Liver (tissue), 8 donors: ENCODE measurements at regions not wholly inside any gene's neighbourhood (a gene's known extent, or its start where the extent isn't known, plus 50 kb on each side); places are given as distances from the start of the nearest gene placed in this dataset.

Experiments
- DNase-seq: peaks from one replicate; pipeline ENCODE4 v3.0.0-alpha.2; 2017; ENCODE audit warnings: low spot score
- H3K27ac ChIP-seq, 2 donors: one replicate each; pipeline ENCODE4 v1.7.0; 2013; ENCODE audit warnings: inconsistent platforms in 2 of 2, low read length in 2 of 2, control low read depth in 1 of 2, low read depth in 1 of 2, mild to moderate bottlenecking in 1 of 2
- H3K27me3 ChIP-seq, 4 donors: one replicate each; pipeline versions ENCODE4 v1.6.1 to v1.7.0; 2013; ENCODE audit warnings: low read length in 3 of 4, inconsistent platforms in 1 of 4, mild to moderate bottlenecking in 1 of 4, moderate library complexity in 1 of 4; ENCODE audit not compliant: control insufficient read depth in 4 of 4, insufficient read depth in 4 of 4
- H3K36me3 ChIP-seq, 4 donors: one replicate each; pipeline versions ENCODE4 v1.6.1 to v1.7.0; 2013; ENCODE audit warnings: low read length in 3 of 4, mild to moderate bottlenecking in 3 of 4, low read depth in 1 of 4, moderate library complexity in 1 of 4; ENCODE audit not compliant: control insufficient read depth in 4 of 4, insufficient read depth in 3 of 4
- H3K4me1 ChIP-seq, 4 donors: one replicate each; pipeline versions ENCODE4 v1.6.1 to v1.7.0; 2013; ENCODE audit warnings: low read length in 3 of 4, mild to moderate bottlenecking in 3 of 4, moderate library complexity in 1 of 4; ENCODE audit not compliant: control insufficient read depth in 4 of 4, insufficient read depth in 4 of 4
- H3K4me3 ChIP-seq, 3 donors: one replicate each; pipeline versions ENCODE4 v1.6.1 to v1.7.0; 2013; ENCODE audit warnings: low read length in 3 of 3, control low read depth in 1 of 3, low read depth in 1 of 3, mild to moderate bottlenecking in 1 of 3
- H3K9ac ChIP-seq, 2 donors: one replicate each; pipeline ENCODE4 v1.7.0; 2013; ENCODE audit warnings: low read length in 2 of 2, mild to moderate bottlenecking in 2 of 2, moderate library complexity in 2 of 2, control low read depth in 1 of 2, low read depth in 1 of 2
- H3K9me3 ChIP-seq, 4 donors: one replicate each; pipeline versions ENCODE4 v1.6.1 to v1.7.0; 2013; ENCODE audit warnings: low read length in 3 of 4; ENCODE audit not compliant: control insufficient read depth in 4 of 4
- ATF3 ChIP-seq: IDR thresholded peaks from 2 replicates; pipeline ENCODE4 v1.6.1; 2016; ENCODE audit warnings: antibody characterized with exemption
- CTCF ChIP-seq: fragments of 150-350 bp; IDR thresholded peaks from 2 replicates; pipeline ENCODE4 v1.5.1; 2017; ENCODE audit warnings: improper control_type of control experiment, low read depth, low read length; ENCODE audit not compliant: missing input control
- EGR1 ChIP-seq, 2 donors: IDR thresholded peaks; 2 replicates each; pipeline ENCODE4 v1.6.1; 2016 to 2018; ENCODE audit warnings: antibody characterized with exemption in 2 of 2, low read depth in 2 of 2
- FOXA1 ChIP-seq: IDR thresholded peaks from 2 replicates; pipeline ENCODE4 v1.6.1; 2016; ENCODE audit warnings: antibody characterized with exemption
- FOXA2 ChIP-seq: IDR thresholded peaks from 2 replicates; pipeline ENCODE4 v1.6.1; 2016; ENCODE audit warnings: antibody characterized with exemption
- GABPA ChIP-seq, 2 donors: IDR thresholded peaks in 1 of 2; conservative IDR thresholded peaks in 1 of 2; 2 replicates each; pipeline ENCODE4 v1.6.1; 2016; ENCODE audit warnings: antibody characterized with exemption in 2 of 2, mild to moderate bottlenecking in 1 of 2, moderate library complexity in 1 of 2
- HNF4G ChIP-seq: IDR thresholded peaks from 2 replicates; pipeline ENCODE4 v1.6.1; 2016; ENCODE audit warnings: antibody characterized with exemption
- JUND ChIP-seq, 2 donors: IDR thresholded peaks; 2 replicates each; pipeline ENCODE4 v1.6.1; 2016; ENCODE audit warnings: antibody characterized with exemption in 2 of 2
- MAX ChIP-seq: IDR thresholded peaks from 2 replicates; pipeline ENCODE4 v1.6.1; 2016; ENCODE audit warnings: antibody characterized with exemption
- NR2F2 ChIP-seq: IDR thresholded peaks from 2 replicates; pipeline ENCODE4 v1.6.1; 2016; ENCODE audit warnings: antibody characterized with exemption
- RAD21 ChIP-seq, 2 donors: IDR thresholded peaks; 2 replicates each; pipeline ENCODE4 v1.6.1; 2016; ENCODE audit warnings: antibody characterized with exemption in 2 of 2, mild to moderate bottlenecking in 2 of 2
- REST ChIP-seq: IDR thresholded peaks from 2 replicates; pipeline ENCODE4 v1.6.1; 2016; ENCODE audit warnings: antibody characterized with exemption, mild to moderate bottlenecking
- RXRA ChIP-seq, 2 donors: IDR thresholded peaks; 2 replicates each; pipeline ENCODE4 v1.6.1; 2017 to 2018; ENCODE audit warnings: antibody characterized with exemption in 2 of 2, mild to moderate bottlenecking in 1 of 2
- SP1 ChIP-seq: IDR thresholded peaks from 2 replicates; pipeline ENCODE4 v1.6.1; 2018; ENCODE audit warnings: antibody characterized with exemption, mild to moderate bottlenecking
- TAF1 ChIP-seq: conservative IDR thresholded peaks from 2 replicates; pipeline ENCODE4 v1.6.1; 2016; ENCODE audit warnings: antibody characterized with exemption, mild to moderate bottlenecking
- YY1 ChIP-seq: IDR thresholded peaks from 2 replicates; pipeline ENCODE4 v1.6.1; 2016; ENCODE audit warnings: antibody characterized with exemption, mild to moderate bottlenecking
- ZBTB33 ChIP-seq: IDR thresholded peaks from 2 replicates; pipeline ENCODE4 v1.6.1; 2016; ENCODE audit warnings: antibody characterized with exemption
- WGBS: extraction: QIAGEN DNeasy Blood & Tissue Kit; methylation state at CpG from one replicate; pipeline ENCODE4 v1.1.7; 2013; 5-methylcytosine and 5-hydroxymethylcytosine counted together
- donor health status: healthy.
- donor health status: healthy.
- donor health status: healthy.
- donor health status: healthy.
- donor health status: healthy.

- no peak overlapping the region for H3K4me3 ChIP-seq
- no peak overlapping the region for H3K27ac ChIP-seq
- DNase-seq: no peak
- no peaks in the 10 kb centered on the region for H3K27me3 ChIP-seq
- TF ChIP-seq RAD21 (IDR thresholded peaks at IDR 0.05) (no peak), MAX (no peak), HNF4G (no peak), YY1 (no peak), CTCF (no peak), REST (no peak), FOXA1 (no peak)
- H3K36me3 ChIP-seq: no peaks in the 10 kb centered on the region
- no peaks in the 10 kb centered on the region for H3K4me1 ChIP-seq
- H3K9me3 ChIP-seq: peaks cover 0 to 7% (median 3%) of the 10 kb centered on the region in 4 donors
- WGBS: 73% methylated on average over 6 of the region's 6 CpGs
- no peak overlapping the region for H3K9ac ChIP-seq
Measured at GRCh38 chr9:135320943-135321342, 158.6 kb upstream of the PPP1R26 start.

GRCh38 chr9:135321580-135321979, 158.0 kb upstream of the PPP1R26 start:
- Histone ChIP-seq H3K4me1 (no peaks in the 10 kb centered on the region), H3K9me3 (peaks cover 0 to 7% (median 3%) of the 10 kb centered on the region in 4 donors), H3K27ac (no peak overlapping the region), H3K27me3 (no peaks in the 10 kb centered on the region), H3K36me3 (no peaks in the 10 kb centered on the region), H3K4me3 (no peak overlapping the region), H3K9ac (no peak overlapping the region)
- DNase-seq: no peak
- whole genome bisulfite sequencing: 54% methylated on average over 4 of the region's 4 CpGs
- no peak for TF ChIP-seq YY1
- TF ChIP-seq FOXA2: no peak
- TF ChIP-seq EGR1 (IDR thresholded peaks at IDR 0.05; ENCODE audit: low read depth in 2 of 2): no peak
- TF ChIP-seq ZBTB33: no peak
- TF ChIP-seq FOXA1: no peak
- TF ChIP-seq ATF3: no peak
- TF ChIP-seq GABPA (IDR thresholded peaks at IDR 0.05 in 1 of 2, conservative IDR thresholded peaks at IDR 0.05 in 1 of 2): no peak
- TF ChIP-seq SP1: no peak
- no peak for TF ChIP-seq CTCF
- no peak for TF ChIP-seq HNF4G
- no peak for TF ChIP-seq MAX
- no peak for TF ChIP-seq JUND (IDR thresholded peaks at IDR 0.05)
- no peak for TF ChIP-seq TAF1
- no peak for TF ChIP-seq NR2F2
- no peak for TF ChIP-seq RXRA (IDR thresholded peaks at IDR 0.05)
- no peak for TF ChIP-seq REST
